ENCODE measurements at regions not wholly inside any gene's neighbourhood (a gene's known extent, or its start where the extent isn't known, plus 50 kb on each side); places are given as distances from the start of the nearest gene placed in this dataset.

GRCh38 chr20:18922251-18922650 is 108.7 kb downstream of the SCP2D1 start:
- DNase-seq (ENCODE audit: low spot score), result no peak
- no peak for TF ChIP-seq CTCF (IDR thresholded peaks at IDR 0.05; ENCODE audit: extremely low read depth, missing control alignments)

GRCh38 chr20:18922898-18923297 is 109.3 kb downstream of the SCP2D1 start:
- no peak for TF ChIP-seq CTCF (IDR thresholded peaks at IDR 0.05; ENCODE audit: extremely low read depth, missing control alignments)
- DNase-seq (ENCODE audit: low spot score), result no peak

- TF ChIP-seq CTCF (IDR thresholded peaks at IDR 0.05; ENCODE audit: extremely low read depth, missing control alignments), result no peak
- DNase-seq (ENCODE audit: low spot score), result no peak
Observed at GRCh38 chr20:18926965-18927364, 113.4 kb downstream of the SCP2D1 start.

- no peak for TF ChIP-seq CTCF (IDR thresholded peaks at IDR 0.05; ENCODE audit: extremely low read depth, missing control alignments)
- DNase-seq (ENCODE audit: low spot score), result no peak
Observed at GRCh38 chr20:18928626-18929025, 115.0 kb downstream of the SCP2D1 start.

- no peak for TF ChIP-seq CTCF (IDR thresholded peaks at IDR 0.05; ENCODE audit: extremely low read depth, missing control alignments)
Observed at GRCh38 chr20:18929800-18930199, 116.2 kb downstream of the SCP2D1 start.

GRCh38 chr20:18943542-18943941 is 130.0 kb downstream of the SCP2D1 start:
- no peak for TF ChIP-seq CTCF (IDR thresholded peaks at IDR 0.05; ENCODE audit: extremely low read depth, missing control alignments)
- no peak for DNase-seq (ENCODE audit: low spot score)

More at GRCh38 chr20:18929800-18930199, 116.2 kb downstream of the SCP2D1 start:
- no peak for DNase-seq (ENCODE audit: low spot score)

- DNase-seq (ENCODE audit: low spot score), result no peak
- no peak for TF ChIP-seq CTCF (IDR thresholded peaks at IDR 0.05; ENCODE audit: extremely low read depth, missing control alignments)
Observed at GRCh38 chr20:18956890-18957289, 143.3 kb downstream of the SCP2D1 start.

All from GM20000 (cell line).